GM06990 (cell line): ENCODE measurements at regions not wholly inside any gene's neighbourhood (a gene's known extent, or its start where the extent isn't known, plus 50 kb on each side); places are given as distances from the start of the nearest gene placed in this dataset.

Source experiments
- DNase-seq: peaks from one replicate; pipeline ENCODE4 v3.0.0-alpha.2; 2011; ENCODE audit not compliant: insufficient read length; ENCODE audit errors: extremely low read depth
- H3K27me3 ChIP-seq: replicated peaks from 2 replicates; pipeline ENCODE4 v1.6.0; 2011; ENCODE audit warnings: low read length; ENCODE audit not compliant: control insufficient read depth, insufficient read depth
- H3K36me3 ChIP-seq: 2 replicates; pipeline ENCODE4 v1.5.1; 2011; ENCODE audit warnings: low read length; ENCODE audit not compliant: control insufficient read depth, insufficient read depth
- H3K4me3 ChIP-seq: replicated peaks from 2 replicates; pipeline ENCODE4 v1.5.1; 2011; ENCODE audit warnings: low read depth, mild to moderate bottlenecking, control low read depth, low read length
- TF ChIP-seq, protein P1 (sequence below): IDR thresholded peaks from 2 replicates; pipeline ENCODE4 v1.5.1; 2011; ENCODE audit warnings: low read length, control low read depth, mild to moderate bottlenecking, inconsistent platforms; ENCODE audit not compliant: insufficient read depth, poor library complexity, severe bottlenecking

GRCh38 chr4:138538743-138539142 is 296.6 kb upstream of the SLC7A11 start:
- H3K4me3 ChIP-seq, result no peak overlapping the region
- H3K27me3 ChIP-seq, result no peaks in the 10 kb centered on the region
- TF ChIP-seq, protein P1, sequence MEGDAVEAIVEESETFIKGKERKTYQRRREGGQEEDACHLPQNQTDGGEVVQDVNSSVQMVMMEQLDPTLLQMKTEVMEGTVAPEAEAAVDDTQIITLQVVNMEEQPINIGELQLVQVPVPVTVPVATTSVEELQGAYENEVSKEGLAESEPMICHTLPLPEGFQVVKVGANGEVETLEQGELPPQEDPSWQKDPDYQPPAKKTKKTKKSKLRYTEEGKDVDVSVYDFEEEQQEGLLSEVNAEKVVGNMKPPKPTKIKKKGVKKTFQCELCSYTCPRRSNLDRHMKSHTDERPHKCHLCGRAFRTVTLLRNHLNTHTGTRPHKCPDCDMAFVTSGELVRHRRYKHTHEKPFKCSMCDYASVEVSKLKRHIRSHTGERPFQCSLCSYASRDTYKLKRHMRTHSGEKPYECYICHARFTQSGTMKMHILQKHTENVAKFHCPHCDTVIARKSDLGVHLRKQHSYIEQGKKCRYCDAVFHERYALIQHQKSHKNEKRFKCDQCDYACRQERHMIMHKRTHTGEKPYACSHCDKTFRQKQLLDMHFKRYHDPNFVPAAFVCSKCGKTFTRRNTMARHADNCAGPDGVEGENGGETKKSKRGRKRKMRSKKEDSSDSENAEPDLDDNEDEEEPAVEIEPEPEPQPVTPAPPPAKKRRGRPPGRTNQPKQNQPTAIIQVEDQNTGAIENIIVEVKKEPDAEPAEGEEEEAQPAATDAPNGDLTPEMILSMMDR, result no peak
- no peaks in the 10 kb centered on the region for H3K36me3 ChIP-seq
- no peak for DNase-seq

DNA sequence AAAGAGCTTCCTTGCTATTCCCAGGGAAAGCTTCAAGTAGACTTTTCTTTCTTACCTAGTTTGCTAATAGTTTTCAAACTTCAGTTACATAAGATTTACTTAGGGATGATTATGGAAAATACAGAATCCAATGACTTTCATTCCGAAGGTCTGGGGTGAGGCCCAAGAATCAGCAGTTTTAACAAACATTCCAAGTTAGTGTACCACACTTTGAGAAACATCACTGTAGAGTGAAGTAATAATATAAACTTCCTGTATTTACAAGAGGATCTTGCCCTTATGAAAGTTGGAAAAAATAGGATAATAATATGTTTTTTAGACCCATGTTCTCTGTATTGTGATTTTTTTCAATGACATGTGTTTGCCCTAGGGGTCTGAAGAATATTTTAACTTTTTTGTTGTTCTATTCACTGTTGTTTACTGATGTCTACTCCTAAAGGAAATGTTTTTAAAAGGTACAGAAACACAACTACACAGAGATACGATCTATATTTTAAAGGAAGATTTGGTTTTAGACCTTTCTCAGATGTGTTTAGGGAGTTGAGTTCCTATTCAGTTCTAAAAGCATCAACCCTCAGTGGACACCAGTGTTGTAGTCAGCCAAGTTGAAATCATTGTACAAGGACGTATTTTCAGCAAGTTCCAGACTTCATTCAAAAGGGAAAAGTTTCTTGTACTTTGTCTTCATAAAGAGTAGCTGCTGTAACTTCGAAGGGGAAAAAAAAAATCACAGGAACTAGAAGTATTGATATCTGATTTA is 295.8 kb upstream of the SLC7A11 start:
- TF ChIP-seq, protein P1, result no peak
- no peak for DNase-seq
- Histone ChIP-seq H3K27me3 (no peaks in the 10 kb centered on the region), H3K36me3 (no peaks in the 10 kb centered on the region), H3K4me3 (no peak overlapping the region)

DNA sequence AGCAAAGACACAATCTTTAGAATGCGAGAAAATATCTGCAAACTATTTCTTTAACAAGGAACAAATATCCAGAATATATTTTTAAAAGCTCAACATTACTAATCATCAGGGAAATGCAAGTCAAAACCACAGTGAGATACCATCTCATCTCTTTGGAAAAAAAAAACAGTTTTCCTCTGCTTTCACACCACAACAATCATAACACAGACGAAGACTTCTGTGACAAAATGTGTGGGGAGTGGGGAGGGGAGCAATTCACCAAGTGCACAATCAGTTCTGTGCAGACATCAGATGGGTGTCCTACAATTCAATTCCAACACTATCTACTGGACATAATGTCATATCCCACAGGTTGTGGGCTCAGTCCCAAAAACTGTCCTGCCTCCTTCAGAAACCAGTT is 293.2 kb upstream of the SLC7A11 start:
- Histone ChIP-seq H3K4me3 (no peak overlapping the region), H3K27me3 (no peaks in the 10 kb centered on the region), H3K36me3 (no peaks in the 10 kb centered on the region)
- TF ChIP-seq, protein P1, result no peak
- no peak for DNase-seq

DNA sequence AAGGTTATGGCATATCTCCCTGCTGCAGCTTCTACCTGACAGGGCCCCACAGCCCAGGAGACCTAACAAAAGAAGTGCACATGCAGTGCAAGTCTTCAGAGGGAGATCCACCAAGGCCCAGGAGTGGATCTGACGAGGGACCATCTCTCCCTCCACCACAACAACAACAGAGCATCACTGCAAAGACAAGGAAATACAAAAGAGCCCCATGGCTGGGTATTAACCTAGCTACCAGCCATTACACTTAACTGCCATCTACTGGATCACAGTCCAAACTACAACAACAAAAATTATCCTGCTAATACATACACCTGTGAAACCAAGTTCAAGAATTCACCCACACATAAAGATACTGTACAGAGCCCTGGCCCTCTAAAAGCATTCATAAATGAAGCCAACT is 280.2 kb upstream of the SLC7A11 start:
- no peak for DNase-seq
- Histone ChIP-seq H3K36me3 (no peaks in the 10 kb centered on the region), H3K4me3 (no peak overlapping the region), H3K27me3 (no peaks in the 10 kb centered on the region)
- TF ChIP-seq, protein P1, result peak; percentile 48

- Histone ChIP-seq H3K36me3 (no peaks in the 10 kb centered on the region), H3K4me3 (no peak overlapping the region), H3K27me3 (no peaks in the 10 kb centered on the region)
- DNase-seq, result no peak
- TF ChIP-seq, protein P1, result no peak
Measured at GRCh38 chr4:138521809-138522208, 279.7 kb upstream of the SLC7A11 start.
